Hematopoietic multipotent progenitor cell treated with erythropoietin and hydrocortisone succinate and interleukin-3 and kit ligand, for 6 days (in vitro differentiated cells): ENCODE measurements at regions not wholly inside any gene's neighbourhood (a gene's known extent, or its start where the extent isn't known, plus 50 kb on each side); places are given as distances from the start of the nearest gene placed in this dataset.

Experiments used
- DNase-seq: peaks from one replicate; pipeline ENCODE4 v3.0.0-alpha.2; 2015

GRCh38 chr4:36835246-36835645 lies 409.3 kb upstream of the NWD2 start:
- no peak for DNase-seq

DNA sequence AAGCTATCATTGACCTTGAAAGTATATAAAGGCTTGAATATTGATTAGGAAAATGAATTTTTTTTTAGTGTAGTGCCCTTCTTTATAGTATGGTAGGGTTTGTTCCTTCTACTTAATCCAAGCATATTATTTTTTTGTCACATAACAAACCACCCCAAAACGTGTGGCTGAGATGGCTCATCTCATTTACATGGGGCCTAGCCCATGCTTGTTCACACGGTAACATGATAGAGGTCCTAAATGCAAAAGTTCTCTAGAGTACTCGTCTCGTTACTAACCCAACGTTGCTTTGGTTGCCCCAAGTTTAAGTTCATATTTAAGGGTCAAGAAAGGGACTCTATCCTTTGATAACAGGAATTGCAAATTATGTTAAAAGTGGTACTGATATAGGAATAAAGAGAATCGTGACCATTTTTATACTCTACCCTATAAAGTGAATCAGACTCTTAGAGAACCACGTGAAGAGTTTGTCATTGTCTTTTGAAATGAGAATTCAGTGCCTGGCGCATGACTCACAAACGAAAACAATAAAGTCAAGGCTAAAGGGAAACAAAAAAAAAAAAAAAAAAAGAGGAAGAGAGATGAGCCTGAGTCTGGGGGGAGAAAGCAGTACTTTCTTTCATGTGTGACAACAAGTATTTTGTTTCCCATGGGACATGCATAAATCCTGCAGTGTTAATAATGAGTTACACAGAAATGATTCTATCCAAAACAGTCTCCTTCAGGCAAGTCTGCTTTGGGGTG lies 402.8 kb upstream of the NWD2 start:
- no peak for DNase-seq

DNA sequence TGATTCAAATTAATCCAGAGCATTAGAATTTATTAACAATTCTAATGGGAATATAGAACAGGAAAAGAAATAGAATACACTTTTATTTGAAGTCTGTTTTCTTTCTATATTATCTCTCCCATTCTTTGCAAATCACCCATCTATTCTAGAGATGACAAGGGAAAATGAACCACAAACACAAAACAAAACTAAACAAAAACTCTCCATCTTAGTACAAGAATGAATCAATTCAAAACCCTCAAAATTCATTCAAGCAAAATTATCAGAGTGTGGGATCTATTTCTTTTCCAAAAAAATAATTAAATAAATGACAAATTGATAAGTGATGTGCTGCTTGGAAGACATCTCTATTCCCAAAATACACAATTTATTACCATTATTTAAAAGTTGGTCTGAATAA lies 400.1 kb upstream of the NWD2 start:
- no peak for DNase-seq

DNA sequence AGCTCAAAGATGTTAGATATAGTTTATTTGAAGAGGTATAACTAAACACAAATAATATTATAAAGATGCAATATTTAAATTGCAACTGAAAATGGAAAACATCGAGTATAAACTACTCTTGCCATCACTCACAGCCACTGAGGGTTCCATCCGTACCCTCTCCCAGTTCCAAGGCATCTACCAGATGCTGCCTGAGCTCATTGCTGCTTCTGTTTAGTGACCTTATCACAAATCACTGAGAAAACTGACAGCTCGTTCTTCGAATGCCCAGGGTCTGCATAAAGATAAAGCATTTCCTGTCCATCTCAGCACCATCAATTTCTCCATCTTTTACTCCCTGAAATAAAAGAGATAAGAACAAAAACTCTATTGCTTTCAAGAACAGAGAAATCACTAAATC lies 391.7 kb upstream of the NWD2 start:
- DNase-seq = no peak

DNA sequence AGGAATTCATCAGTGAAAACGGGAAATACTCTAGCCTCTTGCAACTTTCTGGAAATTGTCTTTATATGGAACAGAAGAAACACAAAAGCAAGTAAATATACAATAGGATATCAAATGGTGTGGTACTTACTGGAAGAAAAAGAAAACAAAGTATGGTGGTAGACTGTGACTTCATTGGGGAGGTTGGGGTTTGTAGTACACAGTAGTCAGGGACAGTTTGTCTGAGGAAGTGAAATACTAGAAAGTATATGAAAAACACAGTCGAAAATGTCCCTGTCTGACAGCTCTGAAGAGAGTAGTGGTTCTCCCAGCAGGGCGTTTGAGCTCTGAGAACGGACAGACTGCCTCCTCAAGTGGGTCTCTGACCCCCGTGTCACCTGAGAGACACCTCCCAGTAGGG lies 390.0 kb upstream of the NWD2 start:
- no peak for DNase-seq

- DNase-seq = no peak
Observed at GRCh38 chr4:36863601-36864000, 380.9 kb upstream of the NWD2 start.

GRCh38 chr4:36870121-36870520 lies 374.4 kb upstream of the NWD2 start:
- DNase-seq = no peak

- no peak for DNase-seq
Observed at GRCh38 chr4:36872679-36873078, 371.9 kb upstream of the NWD2 start.

- DNase-seq = no peak
Observed at GRCh38 chr4:36884151-36884550, 360.4 kb upstream of the NWD2 start.

DNA sequence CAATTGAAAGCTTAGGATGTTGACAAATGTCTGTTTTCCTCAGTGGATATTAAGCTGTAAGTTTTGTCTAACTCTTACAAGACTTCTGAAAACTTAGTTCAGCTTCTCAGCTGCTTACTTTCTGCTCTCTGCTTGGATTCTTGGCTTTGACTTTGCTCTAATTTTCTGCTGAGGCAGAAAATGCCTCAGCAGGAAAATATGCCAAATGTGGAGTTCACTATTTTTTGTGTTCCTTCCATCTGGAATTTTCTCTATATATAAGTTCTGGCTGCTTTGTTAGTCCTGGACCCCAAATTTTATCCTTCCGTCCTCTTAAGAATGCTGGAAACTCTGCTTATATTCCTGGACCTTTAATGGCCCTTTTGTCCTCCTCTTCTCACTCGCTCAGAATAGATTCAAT lies 352.6 kb upstream of the NWD2 start:
- no peak for DNase-seq

- no peak for DNase-seq
Observed at GRCh38 chr4:36900446-36900987, 344.0 kb upstream of the NWD2 start.

- no peak for DNase-seq
Observed at GRCh38 chr4:36904823-36905222, 339.7 kb upstream of the NWD2 start.

DNA sequence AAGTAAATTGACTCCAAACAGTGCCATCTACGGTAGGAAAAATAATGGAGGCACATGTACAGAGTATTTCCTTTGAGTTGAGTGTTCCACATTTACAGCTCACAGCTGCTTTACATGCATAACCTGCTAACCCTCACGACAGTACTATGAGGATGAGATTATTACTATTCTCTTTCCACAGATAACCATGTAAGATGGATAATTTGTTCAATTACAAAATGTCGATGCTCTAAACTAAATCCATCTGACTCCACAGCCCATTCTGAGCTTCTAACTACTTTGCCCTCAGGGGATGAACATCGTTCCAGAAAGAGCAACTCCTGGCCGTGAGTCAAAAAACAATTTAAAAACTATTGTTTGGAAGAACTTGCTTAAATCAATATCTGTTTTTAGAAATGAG lies 330.4 kb upstream of the NWD2 start:
- no peak for DNase-seq

GRCh38 chr4:36915717-36916116 lies 328.8 kb upstream of the NWD2 start:
- no peak for DNase-seq

- DNase-seq = no peak
Observed at GRCh38 chr4:36917413-36917812, 327.1 kb upstream of the NWD2 start.

GRCh38 chr4:36919721-36920120 lies 324.8 kb upstream of the NWD2 start:
- DNase-seq = no peak

- no peak for DNase-seq
Observed at GRCh38 chr4:36921476-36922216, 322.9 kb upstream of the NWD2 start.

DNA sequence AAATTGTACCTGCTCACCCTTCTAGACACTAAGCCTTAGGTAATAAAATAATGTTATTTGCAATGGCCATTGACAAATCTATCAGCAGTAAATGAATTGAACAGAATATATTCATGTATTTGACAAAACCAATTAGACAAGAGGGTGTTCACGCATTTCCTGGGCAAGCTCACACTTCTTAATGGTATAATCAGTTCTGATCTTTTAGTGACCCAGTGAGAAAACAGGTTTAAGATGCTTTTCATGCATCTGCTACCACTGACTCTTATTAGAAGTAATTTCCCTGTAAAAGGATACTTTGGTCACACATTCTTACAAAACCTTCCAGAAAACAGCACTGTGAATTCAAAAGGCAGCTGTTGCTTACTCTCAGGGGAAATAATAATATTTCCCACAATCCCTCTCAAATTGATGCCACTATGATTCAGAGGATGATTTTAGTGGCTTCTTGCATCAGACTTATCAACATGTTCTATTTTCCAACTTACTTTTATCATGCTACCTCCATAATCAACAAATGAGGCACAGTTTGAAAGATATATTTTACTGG lies 313.9 kb upstream of the NWD2 start:
- no peak for DNase-seq

DNA sequence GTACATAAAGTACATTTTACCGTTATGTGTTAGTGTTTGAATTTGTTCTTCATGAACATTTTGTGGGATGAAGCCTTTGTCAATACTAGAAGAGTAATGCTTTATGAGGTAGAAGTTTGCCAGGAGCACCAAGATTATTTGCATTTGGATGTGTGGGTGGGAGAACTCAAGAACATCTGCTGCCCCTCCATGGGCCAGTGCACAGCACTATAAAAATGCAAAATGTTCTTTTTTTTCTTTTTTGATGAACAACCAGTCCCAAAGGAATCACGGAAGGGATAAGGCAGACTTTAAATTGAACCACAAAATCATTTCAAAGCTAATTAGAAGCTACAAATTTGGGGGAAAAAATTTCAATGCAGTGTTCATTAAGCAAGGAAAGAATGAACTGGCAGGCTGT lies 300.3 kb upstream of the NWD2 start:
- DNase-seq = no peak

GRCh38 chr4:36961420-36961819 lies 283.1 kb upstream of the NWD2 start:
- DNase-seq = no peak

DNA sequence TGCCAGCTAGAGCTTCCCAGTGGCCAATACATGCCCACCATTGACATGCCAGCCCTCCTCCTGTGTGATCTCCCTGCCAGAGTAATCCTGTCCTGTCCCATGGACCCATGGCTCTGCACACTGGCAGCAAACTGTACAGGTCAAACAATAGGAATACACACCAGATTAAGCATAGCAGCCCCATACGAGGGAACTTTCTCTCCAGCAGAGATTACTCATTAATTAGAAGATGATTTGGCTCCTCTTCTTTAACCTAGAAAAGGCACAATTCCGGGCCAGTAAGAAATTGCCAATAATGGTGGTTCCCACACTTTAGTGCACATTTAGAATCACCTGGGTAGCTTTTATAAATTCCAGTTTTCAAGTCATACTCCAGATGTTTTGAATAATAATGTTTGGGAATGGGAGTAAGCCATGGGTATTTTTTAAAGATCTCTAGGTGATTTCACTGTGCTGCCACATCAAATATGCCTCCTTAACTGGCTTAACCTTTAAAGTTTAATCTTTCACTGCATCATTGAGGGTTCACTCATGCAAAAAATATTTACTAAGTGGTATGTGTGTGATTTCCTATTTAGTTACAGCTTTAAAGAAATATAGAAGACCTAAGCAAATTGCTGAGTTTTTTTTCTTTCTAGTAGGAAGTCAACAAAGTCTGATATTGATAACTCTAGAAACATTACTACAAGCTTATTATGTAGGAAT lies 277.6 kb upstream of the NWD2 start:
- DNase-seq = no peak

- DNase-seq = no peak
Observed at GRCh38 chr4:36979533-36979932, 265.0 kb upstream of the NWD2 start.

DNA sequence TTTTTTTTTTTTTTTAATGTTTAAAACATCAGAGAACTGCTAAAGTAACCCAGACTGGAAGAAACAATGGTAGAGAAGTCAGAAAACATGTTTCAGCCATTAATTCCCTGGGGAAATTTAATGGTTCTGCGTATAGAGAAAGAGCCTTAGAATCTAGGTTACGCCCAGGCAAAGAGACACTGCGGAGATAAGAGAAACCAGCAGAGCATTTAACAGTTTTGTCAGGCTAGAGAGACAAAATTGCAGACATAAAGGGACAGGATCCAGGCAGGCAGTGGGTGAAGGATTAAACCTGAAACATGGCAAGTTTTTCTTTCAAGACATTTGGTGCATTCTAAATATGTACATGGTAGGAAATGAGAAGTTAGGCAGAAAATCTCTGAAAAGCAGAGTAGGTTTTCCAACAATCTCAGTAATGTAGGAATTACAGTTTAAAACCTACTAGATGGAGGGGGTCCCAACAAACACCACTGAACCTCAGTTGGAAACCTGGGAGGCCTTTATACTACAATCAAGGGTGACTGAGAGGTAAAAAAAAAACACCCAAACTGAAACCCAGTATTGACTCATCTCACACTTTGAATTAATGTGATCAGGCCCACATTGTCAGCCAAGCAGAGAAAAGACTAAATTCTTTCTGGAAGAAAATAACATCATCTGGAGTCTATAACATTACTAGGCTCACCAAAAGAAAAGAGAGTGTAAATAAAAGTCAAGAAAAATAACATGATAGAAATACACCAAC lies 254.2 kb upstream of the NWD2 start:
- no peak for DNase-seq
